HFF-Myc (cell line): ENCODE measurements at regions not wholly inside any gene's neighbourhood (a gene's known extent, or its start where the extent isn't known, plus 50 kb on each side); places are given as distances from the start of the nearest gene placed in this dataset.

Source experiments
- DNase-seq: peaks from one replicate; pipeline ENCODE4 v3.0.0-alpha.2; 2011; ENCODE audit warnings: low read depth; ENCODE audit errors: extremely low read depth
- H3K4me3 ChIP-seq: replicated peaks from 2 replicates; pipeline ENCODE4 v1.5.1; 2011; ENCODE audit warnings: low read depth, mild to moderate bottlenecking, control low read depth, low read length
- CTCF ChIP-seq: IDR thresholded peaks from 2 replicates; pipeline ENCODE4 v1.5.1; 2012; ENCODE audit warnings: mild to moderate bottlenecking, low read depth, low read length, control low read depth; ENCODE audit errors: missing control alignments

GRCh38 chr1:191618181-191618580 is 540.1 kb upstream of the RGS18 start:
- no peak for DNase-seq
- no peak for TF ChIP-seq CTCF
- H3K4me3 ChIP-seq: no peak overlapping the region

GRCh38 chr1:191620883-191621282 is 537.4 kb upstream of the RGS18 start:
- no peak for TF ChIP-seq CTCF
- no peak for DNase-seq
- H3K4me3 ChIP-seq: no peak overlapping the region

GRCh38 chr1:191624044-191624443 is 534.2 kb upstream of the RGS18 start:
- H3K4me3 ChIP-seq: no peak overlapping the region
- TF ChIP-seq CTCF: no peak
- no peak for DNase-seq

- H3K4me3 ChIP-seq: no peak overlapping the region
- DNase-seq: no peak
- TF ChIP-seq CTCF: no peak
These were observed 528.4 kb upstream of the RGS18 start for GRCh38 chr1:191629836-191630235.

GRCh38 chr1:191634801-191635508 is 523.3 kb upstream of the RGS18 start:
- no peak overlapping the region for H3K4me3 ChIP-seq
- TF ChIP-seq CTCF: no peak
- DNase-seq: no peak

- no peak for DNase-seq
- no peak overlapping the region for H3K4me3 ChIP-seq
- no peak for TF ChIP-seq CTCF
These were observed 521.9 kb upstream of the RGS18 start for GRCh38 chr1:191636345-191636744.

- DNase-seq: no peak
These were observed 516.6 kb upstream of the RGS18 start for GRCh38 chr1:191641420-191642260.

More at GRCh38 chr1:191641420-191642260, 516.6 kb upstream of the RGS18 start:
- H3K4me3 ChIP-seq: no peak overlapping the region
- no peak for TF ChIP-seq CTCF
